Activated CD4-positive, alpha-beta T cell treated with anti-CD3 and anti-CD28 coated beads for 36 hours (primary cell): ENCODE measurements at regions not wholly inside any gene's neighbourhood (a gene's known extent, or its start where the extent isn't known, plus 50 kb on each side); places are given as distances from the start of the nearest gene placed in this dataset.
"Not testable (repeated sequence)": the region's sequence is repeated elsewhere in the genome, so short reads cannot be mapped to it uniquely, and the experiment has no call there.

Source experiments
- ATAC-seq: fragments of 200-7000 bp; cut with Tn5 transposase; one replicate; pipeline ENCODE4 v1.10.0; 2021; ENCODE audit warnings: mild to moderate bottlenecking, moderate library complexity
- CTCF ChIA-PET: fragments of 350-600 bp; sonication (Branson Sonifier 250); formaldehyde crosslinking; loops from one replicate; lab custom pipeline; 2021; ENCODE audit warnings: antibody characterized with exemption; lab: Charles Lee
- POLR2A ChIA-PET: fragments of 350-600 bp; sonication (Branson Sonifier 250); formaldehyde crosslinking; loops from one replicate; lab custom pipeline; 2021; ENCODE audit warnings: antibody characterized with exemption, inconsistent platforms; lab: Charles Lee
- DNase-seq: peaks from one replicate; pipeline ENCODE4 v3.0.0-alpha.2; 2020
- H3K27ac Mint-ChIP-seq: one replicate; pipeline ENCODE4 v1.8.0; 2021; ENCODE audit warnings: mixed read lengths
- H3K27me3 Mint-ChIP-seq: one replicate; pipeline ENCODE4 v1.8.0; 2021; ENCODE audit warnings: mixed read lengths
- H3K36me3 Mint-ChIP-seq: one replicate; pipeline ENCODE4 v1.8.0; 2021; ENCODE audit warnings: low read depth, mixed read lengths
- H3K4me1 Mint-ChIP-seq: one replicate; pipeline ENCODE4 v1.8.0; 2021; ENCODE audit warnings: mixed read lengths
- H3K4me3 Mint-ChIP-seq: one replicate; pipeline ENCODE4 v1.8.0; 2021; ENCODE audit warnings: mild to moderate bottlenecking, moderate library complexity, mixed read lengths
- H3K9me3 Mint-ChIP-seq: one replicate; pipeline ENCODE4 v1.8.0; 2021; ENCODE audit warnings: low read depth, mixed read lengths
- intact Hi-C, 2 experiments: fragments of 100-400 bp; cut with DNase I in 1 of 2; cut with micrococcal nuclease in 1 of 2; formaldehyde crosslinking; loops; one replicate each; pipeline versions ENCODE4 v1.14.2 to v1.15.1; 2022 to 2024; cut with DNase I, micrococcal nuclease

GRCh38 chr2:8121826-8122513, 559.9 kb upstream of the ID2 start:
- ATAC-seq (no peak), DNase-seq (no peak)
- Mint-ChIP-seq H3K9me3 (no peaks in the 10 kb centered on the region), H3K4me1 (peaks cover 17% of the 10 kb centered on the region), H3K36me3 (no peaks in the 10 kb centered on the region), H3K4me3 (no peak overlapping the region), H3K27ac (no peak overlapping the region), H3K27me3 (no peaks in the 10 kb centered on the region)
- POLR2A ChIA-PET: no interaction called here
- intact Hi-C loops: no loop called here
- CTCF ChIA-PET: interaction anchor here (0.6 kb wide), 1 partner anchor 35 kb away, joined by 3 read pairs; no protein-coding TSS in a partner anchor

GRCh38 chr2:8122520-8122919, 559.3 kb upstream of the ID2 start:
- H3K4me1 Mint-ChIP-seq: peaks cover 17% of the 10 kb centered on the region
- H3K27ac Mint-ChIP-seq: no peak overlapping the region
- intact Hi-C loops: no loop called here
- CTCF ChIA-PET: no interaction called here
- ATAC-seq (no peak), DNase-seq (no peak)
- H3K36me3 Mint-ChIP-seq: no peaks in the 10 kb centered on the region
- no peaks in the 10 kb centered on the region for H3K9me3 Mint-ChIP-seq
- POLR2A ChIA-PET: no interaction called here
- H3K27me3 Mint-ChIP-seq: no peaks in the 10 kb centered on the region
- no peak overlapping the region for H3K4me3 Mint-ChIP-seq

- H3K4me1 Mint-ChIP-seq: peaks cover 17% of the 10 kb centered on the region
- POLR2A ChIA-PET: no interaction called here
- DNase-seq (no peak), ATAC-seq (no peak)
- no peak overlapping the region for H3K27ac Mint-ChIP-seq
- CTCF ChIA-PET: no interaction called here
- H3K27me3 Mint-ChIP-seq: no peaks in the 10 kb centered on the region
- H3K4me3 Mint-ChIP-seq: no peak overlapping the region
- no peaks in the 10 kb centered on the region for H3K36me3 Mint-ChIP-seq
- intact Hi-C loops: no loop called here
- no peaks in the 10 kb centered on the region for H3K9me3 Mint-ChIP-seq
These were observed 558.4 kb upstream of the ID2 start for GRCh38 chr2:8123464-8123863.

GRCh38 chr2:8125741-8126711, 555.8 kb upstream of the ID2 start:
- Mint-ChIP-seq H3K36me3 (no peaks in the 10 kb centered on the region), H3K27ac (no peak overlapping the region), H3K4me3 (no peak overlapping the region), H3K27me3 (peaks cover 2% of the 10 kb centered on the region), H3K9me3 (no peaks in the 10 kb centered on the region), H3K4me1 (no peaks in the 10 kb centered on the region)
- POLR2A ChIA-PET: no interaction called here
- intact Hi-C loops: no loop called here
- ATAC-seq: no peak
- CTCF ChIA-PET: interaction anchor here (0.7 kb wide), 1 partner anchor 405 kb away, joined by 3 read pairs; no protein-coding TSS in a partner anchor
- DNase-seq: no peak

- H3K36me3 Mint-ChIP-seq: no peaks in the 10 kb centered on the region
- H3K9me3 Mint-ChIP-seq: no peaks in the 10 kb centered on the region
- CTCF ChIA-PET: no interaction called here
- POLR2A ChIA-PET: no interaction called here
- H3K4me1 Mint-ChIP-seq: no peaks in the 10 kb centered on the region
- intact Hi-C loops: no loop called here
- H3K27me3 Mint-ChIP-seq: peaks cover 2% of the 10 kb centered on the region
- ATAC-seq (no peak), DNase-seq (no peak)
- H3K4me3 Mint-ChIP-seq: no peak overlapping the region
- no peak overlapping the region for H3K27ac Mint-ChIP-seq
These were observed 555.1 kb upstream of the ID2 start for GRCh38 chr2:8126783-8127182.

GRCh38 chr2:8131423-8131822, 550.4 kb upstream of the ID2 start:
- POLR2A ChIA-PET, intact Hi-C loops, CTCF ChIA-PET: not testable (repeated sequence)

GRCh38 chr2:8132351-8132831, 549.5 kb upstream of the ID2 start:
- Mint-ChIP-seq H3K27me3 (peaks cover 2% of the 10 kb centered on the region), H3K9me3 (no peaks in the 10 kb centered on the region), H3K4me3 (no peak overlapping the region), H3K36me3 (no peaks in the 10 kb centered on the region), H3K27ac (no peak overlapping the region), H3K4me1 (no peaks in the 10 kb centered on the region)
- DNase-seq: no peak
- CTCF ChIA-PET: interaction anchor here (0.6 to 0.9 kb wide), 4 partner anchors 169 to 572 kb away, joined by 3 to 4 read pairs (median 3); no protein-coding TSS in a partner anchor
- intact Hi-C loops: no loop called here
- POLR2A ChIA-PET: no interaction called here
- no peak for ATAC-seq

More at GRCh38 chr2:8131423-8131822, 550.4 kb upstream of the ID2 start:
- H3K27ac Mint-ChIP-seq, DNase-seq, H3K27me3 Mint-ChIP-seq, H3K9me3 Mint-ChIP-seq, H3K4me1 Mint-ChIP-seq, H3K4me3 Mint-ChIP-seq, ATAC-seq, H3K36me3 Mint-ChIP-seq: not testable (repeated sequence)

GRCh38 chr2:8132879-8133278, 549.0 kb upstream of the ID2 start:
- CTCF ChIA-PET: interaction anchor here (0.6 kb wide), 2 partner anchors 168 to 186 kb away, joined by 3 to 4 read pairs; no protein-coding TSS in a partner anchor
- peaks cover 2% of the 10 kb centered on the region for H3K27me3 Mint-ChIP-seq
- no peaks in the 10 kb centered on the region for H3K36me3 Mint-ChIP-seq
- no peaks in the 10 kb centered on the region for H3K4me1 Mint-ChIP-seq
- no peak overlapping the region for H3K4me3 Mint-ChIP-seq
- no peak overlapping the region for H3K27ac Mint-ChIP-seq
- ATAC-seq (no peak), DNase-seq (no peak)
- intact Hi-C loops: no loop called here
- POLR2A ChIA-PET: no interaction called here
- H3K9me3 Mint-ChIP-seq: no peaks in the 10 kb centered on the region

GRCh38 chr2:8133363-8133762, 548.5 kb upstream of the ID2 start:
- H3K36me3 Mint-ChIP-seq: no peaks in the 10 kb centered on the region
- no peak overlapping the region for H3K27ac Mint-ChIP-seq
- intact Hi-C loops: no loop called here
- ATAC-seq (no peak), DNase-seq (no peak)
- H3K4me1 Mint-ChIP-seq: no peaks in the 10 kb centered on the region
- H3K4me3 Mint-ChIP-seq: no peak overlapping the region
- CTCF ChIA-PET: interaction anchor here (0.6 kb wide), 1 partner anchor 168 kb away, joined by 4 read pairs; no protein-coding TSS in a partner anchor
- peaks cover 2% of the 10 kb centered on the region for H3K27me3 Mint-ChIP-seq
- POLR2A ChIA-PET: no interaction called here
- no peaks in the 10 kb centered on the region for H3K9me3 Mint-ChIP-seq

- DNase-seq (no peak), ATAC-seq (no peak)
- Mint-ChIP-seq H3K4me1 (no peaks in the 10 kb centered on the region), H3K9me3 (no peaks in the 10 kb centered on the region), H3K36me3 (no peaks in the 10 kb centered on the region), H3K27me3 (no peaks in the 10 kb centered on the region), H3K27ac (no peak overlapping the region), H3K4me3 (no peak overlapping the region)
- ChIA-PET CTCF (no interaction called here), POLR2A (no interaction called here)
- intact Hi-C loops: no loop called here
These were observed 547.9 kb upstream of the ID2 start for GRCh38 chr2:8133913-8134472.

GRCh38 chr2:8134473-8134932, 547.4 kb upstream of the ID2 start:
- ATAC-seq (no peak), DNase-seq (no peak)
- intact Hi-C loops: no loop called here
- Mint-ChIP-seq H3K27ac (no peak overlapping the region), H3K27me3 (no peaks in the 10 kb centered on the region), H3K36me3 (no peaks in the 10 kb centered on the region), H3K4me1 (no peaks in the 10 kb centered on the region), H3K9me3 (no peaks in the 10 kb centered on the region), H3K4me3 (no peak overlapping the region)
- CTCF ChIA-PET: no interaction called here
- POLR2A ChIA-PET: no interaction called here
